Endothelial cell of hepatic sinusoid (primary cell): ENCODE measurements at regions not wholly inside any gene's neighbourhood (a gene's known extent, or its start where the extent isn't known, plus 50 kb on each side); places are given as distances from the start of the nearest gene placed in this dataset.

Experiments used
- in situ Hi-C: cut with HindIII; loops from 2 replicates; pipeline ENCODE4 v1.10.0; 2017; ENCODE audit warnings: low sequenced_read_pairs

DNA sequence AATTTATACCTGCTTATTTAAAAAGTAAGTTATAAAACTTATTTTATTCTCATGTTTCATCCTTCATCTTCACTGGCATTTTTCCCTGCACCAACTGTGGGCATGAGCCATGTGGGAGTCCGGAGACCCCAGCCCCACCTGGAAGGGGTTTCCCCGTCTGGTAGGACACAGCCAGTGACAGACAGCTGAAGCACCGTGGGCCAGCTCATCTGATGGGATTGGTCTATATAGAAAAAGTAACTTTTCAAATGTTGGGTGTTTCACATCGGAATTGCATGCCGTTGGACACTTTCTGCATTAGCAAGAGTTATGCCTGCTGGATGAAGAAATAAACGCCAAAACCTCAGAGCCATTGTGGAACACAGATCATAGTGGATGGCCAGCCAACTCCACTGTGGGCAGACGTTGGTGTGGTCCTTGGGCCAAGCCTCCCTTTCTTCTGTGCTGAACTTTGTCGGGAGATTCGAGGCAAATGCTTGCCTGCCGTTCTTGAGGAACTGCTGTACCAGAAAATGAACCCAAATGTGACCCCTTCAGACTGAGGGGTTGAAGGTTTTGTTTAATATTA lies 1329.3 kb downstream of the TBC1D22A start:
- in situ Hi-C loops: no loop called here

DNA sequence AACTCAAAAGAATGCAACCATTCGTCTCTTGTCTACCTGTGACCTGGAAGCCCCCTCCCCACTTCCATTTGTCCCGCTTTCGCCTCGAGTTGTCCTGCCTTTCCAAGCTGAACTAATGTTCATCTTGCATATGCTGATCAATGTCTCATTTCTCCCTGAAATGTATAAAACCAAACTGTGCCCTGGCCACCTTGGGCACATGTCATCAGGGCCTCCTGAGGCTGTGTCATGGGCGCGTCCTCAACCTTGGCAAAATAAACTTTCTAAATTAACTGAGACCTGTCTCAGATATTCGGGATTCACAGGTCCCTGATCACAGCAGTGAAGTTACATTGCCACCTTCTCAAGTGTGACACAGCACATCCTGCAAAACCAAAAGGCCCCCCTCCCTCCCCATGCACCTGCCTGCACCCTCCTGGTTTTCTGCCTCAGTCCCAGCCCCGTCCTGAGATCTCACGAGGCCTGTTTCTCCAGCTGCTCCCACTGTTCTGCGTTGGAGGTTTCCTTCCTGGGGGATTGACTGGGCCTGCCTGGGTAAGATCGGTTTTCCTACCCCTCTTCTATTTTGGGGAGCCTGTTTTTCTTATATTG lies 1328.7 kb downstream of the TBC1D22A start:
- in situ Hi-C loops: no loop called here

DNA sequence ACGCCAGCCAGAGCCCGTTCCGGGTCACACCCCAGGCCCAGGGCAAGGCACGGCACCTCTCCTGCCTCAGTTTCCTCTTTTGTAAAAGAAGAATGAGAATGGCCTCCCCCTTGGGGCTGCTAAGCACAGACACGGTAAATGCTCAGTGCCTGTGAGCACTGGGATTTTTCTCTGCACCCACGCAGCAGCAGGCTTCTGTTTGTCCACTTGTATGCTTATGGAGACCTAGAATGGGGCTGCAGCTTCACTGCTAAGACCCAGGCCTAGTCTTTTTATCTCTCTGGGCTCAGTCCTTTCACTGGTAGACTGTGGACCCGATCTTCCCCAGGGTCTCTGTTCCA lies 1327.9 kb downstream of the TBC1D22A start:
- in situ Hi-C loops: no loop called here

DNA sequence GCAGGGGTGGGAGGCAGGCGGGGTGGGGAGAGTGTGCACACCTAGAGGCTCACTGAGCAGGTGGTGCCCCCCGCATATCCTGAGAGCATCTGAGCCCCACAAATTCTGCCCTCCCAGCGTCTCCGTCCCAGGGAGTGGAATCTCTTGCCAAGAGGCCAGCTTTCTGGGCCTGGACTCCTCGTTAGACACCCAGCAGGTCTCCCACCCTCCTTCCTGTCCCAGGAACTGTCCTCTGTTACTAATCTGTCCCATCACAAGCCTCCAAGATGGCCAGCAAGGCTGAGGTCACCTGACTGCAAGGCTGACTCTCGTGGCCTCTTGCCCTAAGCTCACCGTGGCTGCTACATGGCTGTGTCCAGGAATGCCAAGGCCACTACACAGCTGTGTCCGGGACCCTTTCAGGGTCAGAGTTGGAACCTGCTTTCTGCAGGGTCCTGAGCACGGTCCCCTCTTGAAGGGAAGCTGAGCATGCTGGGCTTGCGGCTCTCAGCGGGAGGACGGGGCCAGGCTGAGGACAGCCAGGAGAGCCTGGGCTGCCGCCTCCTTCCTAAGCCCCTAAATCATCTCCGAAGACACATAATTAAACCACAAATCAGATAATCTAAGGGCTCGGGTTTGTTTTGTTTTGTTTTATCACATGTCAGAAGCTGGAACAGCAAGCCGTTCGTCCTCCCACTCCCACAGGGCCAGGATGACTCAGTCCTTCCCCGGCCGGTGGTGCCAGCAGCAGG lies 1327.3 kb downstream of the TBC1D22A start:
- in situ Hi-C loops: no loop called here

DNA sequence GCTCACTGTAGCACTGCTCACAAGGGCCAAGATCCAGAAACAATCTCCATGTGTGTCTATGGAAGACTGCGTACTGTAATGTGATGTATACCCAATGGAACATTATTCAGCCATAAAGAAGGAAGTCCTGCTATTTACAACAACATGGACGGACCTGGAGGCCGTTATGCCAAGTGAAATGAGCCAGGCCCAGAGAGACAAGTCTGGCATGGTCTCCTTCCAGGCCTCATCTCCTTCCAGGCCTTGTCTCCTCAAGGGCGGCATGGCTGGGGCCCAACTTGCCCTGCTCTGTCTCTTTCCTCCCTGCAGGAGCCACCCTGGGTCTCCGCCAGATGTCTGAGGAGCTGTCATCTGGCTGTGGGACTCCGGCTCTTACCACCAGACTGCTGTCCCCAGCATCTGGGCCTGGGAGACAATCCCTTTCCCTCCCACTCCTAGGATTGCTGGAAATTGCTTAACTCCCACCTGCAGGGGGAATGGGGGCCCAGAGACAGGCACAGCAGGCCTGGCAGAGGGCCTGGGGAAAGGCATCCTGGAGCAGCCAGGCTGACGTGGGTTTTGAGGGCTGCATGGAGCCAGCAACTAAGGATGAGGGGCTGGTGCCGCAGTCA lies 1326.6 kb downstream of the TBC1D22A start:
- in situ Hi-C loops: no loop called here

DNA sequence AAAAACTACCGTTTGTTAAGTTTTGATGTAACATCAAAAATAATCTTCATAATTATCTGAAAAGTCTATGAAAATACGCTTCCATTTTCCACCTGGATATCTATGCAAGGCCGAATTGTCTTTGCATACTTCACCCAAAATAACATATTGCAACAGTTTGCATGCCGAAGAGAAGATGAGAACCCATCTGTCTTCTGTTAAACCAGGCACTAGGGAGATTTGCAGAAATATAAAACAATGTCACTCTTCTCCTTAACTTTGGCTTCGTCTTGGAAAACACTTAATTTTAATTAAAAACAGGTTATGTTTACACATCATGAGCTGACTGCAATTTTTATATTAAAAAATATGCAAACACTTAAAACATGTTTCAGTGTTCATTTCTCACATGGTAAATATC lies 1325.8 kb downstream of the TBC1D22A start:
- in situ Hi-C loops: no loop called here

DNA sequence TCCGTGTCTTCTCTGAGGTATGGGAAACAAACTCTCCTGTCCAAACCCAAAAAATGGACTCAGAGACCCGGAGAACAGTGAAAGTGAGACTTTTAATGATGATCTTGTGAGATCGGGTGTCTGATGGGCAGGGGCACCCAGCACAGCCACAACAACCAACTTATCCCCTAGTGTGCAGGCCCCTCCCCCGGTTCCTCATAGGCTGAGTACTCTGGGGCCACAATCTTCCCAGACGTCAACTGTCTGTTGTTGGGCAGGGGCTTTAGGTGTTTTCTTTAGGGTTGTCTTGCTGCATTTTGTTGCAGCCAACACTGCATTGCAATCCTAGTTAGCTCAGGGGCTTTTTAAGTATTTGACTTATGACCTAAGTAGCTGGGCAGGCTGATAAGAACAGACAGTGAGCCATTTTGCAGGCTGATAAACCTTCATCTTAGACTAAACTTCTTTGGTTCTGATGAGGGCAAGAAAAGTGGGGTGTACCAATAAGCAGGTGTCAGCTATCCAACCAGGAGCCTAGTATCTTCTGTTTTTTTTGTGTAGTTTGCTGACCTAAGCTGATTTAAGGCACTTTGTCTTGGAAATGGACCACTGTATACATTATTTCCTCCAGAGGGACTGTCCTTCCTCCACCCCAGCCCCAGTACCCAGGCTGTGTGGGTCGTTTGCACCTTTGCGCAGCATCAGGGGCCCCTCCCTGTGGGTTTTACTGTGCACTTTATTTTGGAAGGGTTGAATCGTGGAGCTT lies 1323.6 kb downstream of the TBC1D22A start:
- in situ Hi-C loops: no loop called here

DNA sequence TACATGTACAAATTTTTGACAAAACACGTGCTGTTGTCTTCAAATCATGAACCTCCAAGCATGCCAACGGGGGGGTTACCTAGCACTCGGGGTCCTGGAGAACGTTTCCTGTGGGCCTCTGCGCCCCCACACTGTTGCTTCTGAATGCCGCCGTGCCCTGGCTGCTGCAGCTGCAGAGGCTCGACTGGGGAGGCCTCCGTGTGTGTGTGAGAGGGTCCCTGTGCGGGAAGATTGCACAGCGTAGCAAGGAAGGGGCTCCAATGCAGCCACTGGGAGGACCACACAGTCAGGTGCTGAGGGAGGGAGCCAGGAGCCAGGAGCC lies 1322.2 kb downstream of the TBC1D22A start:
- in situ Hi-C loops: no loop called here

DNA sequence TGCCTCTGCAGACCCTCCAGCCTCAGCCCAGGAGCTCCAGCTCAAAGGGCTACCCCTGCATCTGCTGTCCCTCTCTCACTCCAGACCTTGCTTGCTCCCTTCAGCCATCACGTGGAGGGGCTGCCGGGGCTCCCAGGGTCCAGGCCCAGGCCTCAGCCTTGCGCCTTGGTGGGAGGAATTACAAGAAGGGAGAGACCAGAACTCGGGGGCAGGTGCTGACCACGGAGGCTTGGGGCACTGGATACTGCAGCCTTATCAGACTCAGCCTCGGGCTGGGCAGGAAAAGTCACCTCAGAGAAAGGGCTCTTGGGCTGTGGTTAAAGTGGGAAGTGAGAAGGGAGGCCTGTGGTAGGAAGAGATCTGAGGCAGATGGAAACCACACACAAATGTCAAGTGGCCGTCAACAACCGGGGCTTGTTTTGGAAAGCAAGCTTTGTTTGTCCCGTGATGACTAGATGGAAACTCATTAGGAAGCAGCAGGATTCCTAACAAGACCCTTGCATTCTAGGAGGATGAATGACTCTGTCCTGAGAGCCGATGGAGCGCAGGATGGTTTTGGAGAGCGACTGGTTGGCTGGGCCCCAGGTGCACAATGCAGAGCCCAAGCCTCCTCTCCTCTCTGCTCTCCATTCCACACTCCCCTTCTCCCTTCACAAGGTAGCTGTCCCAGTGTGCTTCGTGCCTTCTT lies 1321.7 kb downstream of the TBC1D22A start:
- in situ Hi-C loops: no loop called here

DNA sequence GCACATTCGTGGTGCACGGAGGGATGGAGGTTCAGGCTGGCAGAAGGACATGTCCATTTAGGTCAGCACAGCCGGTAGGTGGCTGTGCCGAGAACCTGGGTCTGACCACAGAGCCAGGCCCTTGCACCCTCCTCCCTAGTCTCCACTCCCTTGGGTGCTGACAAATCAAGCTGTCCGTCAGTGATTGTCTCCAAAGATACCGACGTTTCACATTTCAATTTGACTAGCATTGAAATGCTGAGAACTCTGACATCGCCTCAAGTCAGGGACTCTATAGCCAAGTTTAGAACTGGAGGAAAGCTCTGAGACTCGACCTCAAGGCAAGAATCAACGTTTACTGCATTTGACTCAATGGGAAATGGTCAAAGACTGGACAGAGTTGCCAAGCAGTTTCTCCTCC lies 1321.1 kb downstream of the TBC1D22A start:
- in situ Hi-C loops: no loop called here

DNA sequence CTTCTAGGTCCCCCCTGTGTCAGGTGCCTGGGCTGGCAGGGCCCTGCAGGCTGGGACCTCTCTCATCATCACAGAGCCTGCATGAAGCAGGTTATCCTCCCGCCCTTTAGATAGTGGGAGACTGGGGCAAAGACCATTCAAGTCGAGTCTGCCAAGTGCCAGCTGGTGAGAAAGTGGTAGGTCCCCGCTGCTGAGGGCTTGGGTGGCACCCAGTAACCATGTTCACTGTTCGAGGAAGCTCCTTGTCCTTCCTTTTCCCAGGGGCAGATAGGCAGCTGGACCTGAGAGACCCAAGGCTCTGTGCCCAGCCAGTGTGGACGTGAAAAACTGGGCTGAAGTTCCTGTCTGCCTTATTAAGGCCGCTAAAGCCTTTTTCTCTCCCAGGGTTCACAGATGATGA lies 1319.8 kb downstream of the TBC1D22A start:
- in situ Hi-C loops: no loop called here

DNA sequence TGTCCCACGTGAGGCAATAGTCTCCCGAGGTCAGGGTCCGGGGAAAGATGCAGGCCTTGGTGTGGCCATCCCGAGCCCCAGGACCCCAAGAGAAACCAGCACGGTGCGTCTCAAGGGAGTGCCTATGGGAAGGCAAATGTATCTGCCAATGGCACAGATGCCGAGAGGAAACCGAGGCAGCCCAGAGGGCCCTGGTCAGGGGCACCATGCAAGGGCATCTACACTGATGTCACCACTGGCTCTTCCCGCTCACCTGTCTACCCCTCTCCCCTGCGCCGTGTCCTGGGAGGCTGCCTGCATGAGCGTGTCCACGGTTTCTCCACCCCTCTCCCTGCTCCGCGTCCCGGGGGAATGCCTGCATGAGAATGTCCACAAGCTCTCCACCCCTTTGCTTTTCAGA lies 1318.8 kb downstream of the TBC1D22A start:
- in situ Hi-C loops: no loop called here

DNA sequence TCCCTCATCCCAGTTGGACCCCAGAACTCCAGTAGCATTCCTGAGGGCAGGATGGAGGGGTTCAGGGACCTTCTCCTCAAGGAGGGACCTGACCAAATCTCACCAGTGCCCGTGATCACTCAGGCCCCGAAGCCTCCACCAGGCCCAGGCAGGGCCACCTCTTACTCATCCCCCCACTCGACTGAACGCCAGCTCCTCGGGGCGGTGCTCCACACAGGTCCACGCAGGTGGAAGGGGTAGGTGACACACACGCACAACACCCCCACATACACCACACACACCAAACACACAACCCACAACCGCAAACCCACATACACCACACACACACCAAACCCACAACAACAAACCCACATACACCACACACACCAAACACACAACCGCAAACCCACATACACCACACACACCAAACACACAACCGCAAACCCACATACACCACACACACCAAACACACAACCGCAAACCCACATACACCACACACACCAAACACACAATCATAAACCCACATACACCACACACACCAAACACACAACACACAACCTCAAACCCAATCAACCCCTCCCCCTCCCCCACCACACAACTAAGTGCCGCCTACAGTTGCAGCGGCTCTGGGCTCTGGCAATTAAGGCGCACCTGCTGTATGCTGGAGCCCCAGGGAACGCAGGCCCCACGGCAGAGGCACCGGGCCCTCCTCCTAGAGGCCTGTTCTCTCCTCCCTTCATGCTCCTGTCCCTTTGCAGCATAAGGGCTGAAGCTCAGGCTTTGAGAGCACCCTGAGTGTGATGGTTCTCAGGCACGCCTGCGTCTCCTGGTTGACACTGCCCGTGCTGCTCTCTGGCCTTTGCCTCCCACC lies 1318.1 kb downstream of the TBC1D22A start:
- in situ Hi-C loops: no loop called here

DNA sequence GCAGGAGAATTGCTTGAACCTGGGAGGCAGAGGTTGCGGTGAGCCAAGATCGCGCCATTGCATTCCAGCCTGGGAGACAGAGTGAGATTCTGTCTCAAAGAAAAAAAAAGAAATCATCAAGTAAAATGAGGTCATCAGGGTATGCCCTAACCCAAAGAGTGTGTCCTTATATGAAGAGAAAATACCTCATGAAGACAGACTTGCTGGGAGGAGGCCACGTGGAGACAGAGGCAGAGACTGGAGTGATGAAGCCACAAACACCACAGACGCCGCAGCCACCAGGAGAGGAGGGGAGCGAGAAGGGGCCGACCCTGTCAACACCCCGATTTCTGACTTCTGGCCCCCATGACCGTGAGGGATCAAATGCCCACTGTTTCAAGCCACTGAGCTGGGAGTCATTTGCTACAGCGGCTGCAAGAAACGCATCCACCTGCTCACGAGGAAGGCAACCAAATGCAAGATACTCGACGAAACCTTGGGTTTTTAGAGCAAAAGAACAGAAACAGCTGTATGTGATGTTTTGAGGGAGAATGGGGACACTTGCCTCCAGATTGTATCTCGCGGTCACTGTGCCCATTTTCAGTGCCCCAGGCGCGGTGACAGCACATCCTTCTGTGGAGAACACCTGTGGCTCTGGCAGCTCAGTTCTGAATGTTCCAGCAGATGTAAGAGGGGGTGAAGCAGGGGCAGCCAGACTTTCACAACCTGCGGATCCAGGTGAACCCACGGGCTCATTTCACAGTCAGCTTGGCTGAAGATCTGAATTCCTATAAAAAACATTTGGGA lies 1317.2 kb downstream of the TBC1D22A start:
- in situ Hi-C loops: no loop called here

DNA sequence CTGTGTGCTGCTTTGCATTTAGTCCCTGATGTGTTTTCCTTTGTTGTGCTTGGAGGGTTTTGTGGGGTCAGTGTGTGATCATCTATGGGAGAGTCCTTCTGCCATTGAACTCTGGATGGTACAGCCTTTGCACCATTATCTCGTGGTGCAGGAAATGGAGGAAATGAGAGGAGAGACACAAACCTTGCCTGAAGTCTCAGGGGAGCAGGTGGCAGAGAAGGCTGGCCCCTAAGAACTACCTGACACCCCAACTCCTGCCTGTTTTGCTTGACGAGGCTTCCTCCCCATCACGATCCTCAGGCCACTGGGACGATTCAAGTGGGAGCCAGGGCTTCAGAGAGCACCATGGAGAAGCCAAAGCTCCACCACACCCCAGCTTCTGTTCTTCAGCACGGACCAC lies 1316.4 kb downstream of the TBC1D22A start:
- in situ Hi-C loops: no loop called here

DNA sequence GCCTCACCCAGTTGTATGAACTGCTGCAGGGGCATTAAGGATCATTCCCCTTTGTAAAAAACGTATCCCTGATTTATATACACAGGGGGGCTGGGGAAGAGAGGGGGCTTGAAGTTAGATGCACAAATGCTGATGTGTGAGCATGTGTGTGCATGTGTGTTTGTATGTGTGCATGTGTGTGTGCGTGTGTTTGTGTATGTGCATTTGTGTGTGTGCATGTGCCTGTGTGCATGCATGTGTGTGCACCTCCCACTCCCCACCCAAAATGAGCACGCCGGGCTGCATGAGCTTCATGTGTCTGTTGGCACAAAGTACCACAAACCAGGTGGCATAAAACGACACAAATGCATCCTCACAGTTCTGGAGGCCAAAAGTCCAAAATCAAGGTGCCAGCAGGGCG lies 1315.2 kb downstream of the TBC1D22A start:
- in situ Hi-C loops: no loop called here

DNA sequence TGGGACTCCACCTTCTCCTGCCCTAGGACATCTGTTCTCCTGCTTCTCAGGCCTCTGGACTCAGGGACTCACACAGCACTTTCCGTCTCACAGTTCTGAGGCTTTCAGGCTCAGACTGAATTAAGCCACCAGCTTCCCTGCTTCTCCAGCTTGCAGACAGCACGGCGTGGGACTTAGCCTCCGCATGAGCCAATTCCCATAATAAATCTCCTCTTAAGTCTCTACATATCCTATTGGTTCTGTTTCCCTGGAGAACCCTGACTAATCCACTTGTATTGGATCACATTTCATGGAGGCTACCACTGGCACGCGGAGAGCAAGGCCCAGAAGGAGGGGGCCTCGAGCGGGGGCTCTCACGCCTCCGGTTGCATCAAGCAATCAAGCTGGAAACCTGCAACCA lies 1313.6 kb downstream of the TBC1D22A start:
- in situ Hi-C loops: no loop called here

DNA sequence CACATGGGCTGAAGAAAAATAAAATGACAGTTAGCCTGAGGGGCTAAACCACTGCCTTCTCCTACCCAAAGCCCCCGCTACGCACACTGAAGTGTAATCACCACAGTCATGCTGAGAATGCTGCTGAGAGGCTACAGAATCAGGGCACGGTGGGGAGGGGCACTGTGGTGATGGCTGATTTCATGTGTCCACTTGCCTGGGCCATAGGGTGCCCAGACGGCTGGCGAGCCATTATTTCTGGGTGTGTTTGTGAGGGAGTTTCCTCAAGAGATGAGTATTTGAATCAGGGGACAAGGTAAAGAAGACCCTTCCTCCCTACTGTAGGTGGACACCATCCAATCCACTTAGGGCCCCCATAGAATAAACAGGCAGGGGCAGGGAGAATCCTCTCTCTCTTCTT lies 1313.2 kb downstream of the TBC1D22A start:
- in situ Hi-C loops: no loop called here

DNA sequence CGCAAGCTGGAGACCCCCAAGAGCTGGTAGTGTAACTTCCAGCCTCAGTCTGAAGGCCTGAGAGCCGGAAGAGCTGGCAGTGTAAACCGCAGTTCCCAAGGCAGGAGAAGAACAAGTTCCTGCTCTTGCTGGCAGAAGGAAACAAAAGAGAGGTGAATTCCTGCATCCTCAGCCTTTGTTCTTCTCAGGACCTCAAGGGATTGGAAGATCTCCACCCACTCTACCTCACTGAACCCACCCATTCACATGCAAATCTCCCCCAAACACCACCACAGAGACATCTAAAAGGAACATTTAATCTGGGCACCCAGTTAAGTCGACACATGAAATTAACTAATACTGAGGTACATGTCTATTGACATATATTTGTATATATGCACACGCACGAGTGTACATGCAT lies 1310.3 kb downstream of the TBC1D22A start:
- in situ Hi-C loops: no loop called here
